H1 (cell line): ENCODE measurements at regions not wholly inside any gene's neighbourhood (a gene's known extent, or its start where the extent isn't known, plus 50 kb on each side); places are given as distances from the start of the nearest gene placed in this dataset.

Experiments used
- CTCF ChIA-PET: fragments of 300-600 bp; sonication (Branson Sonifier 250); formaldehyde crosslinking; loops from one replicate; lab custom pipeline; 2021; ENCODE audit not compliant: partially characterized antibody; lab: Charles Lee
- POLR2A ChIA-PET: fragments of 300-600 bp; sonication (Branson Sonifier 250); formaldehyde crosslinking; loops from one replicate; lab custom pipeline; 2021; ENCODE audit warnings: inconsistent platforms; ENCODE audit not compliant: partially characterized antibody; lab: Charles Lee
- DNase-seq, 2 experiments: peaks; one replicate each; pipeline versions ENCODE4 v3.0.0 to v3.0.0-alpha.2; 2010 to 2022; ENCODE audit warnings: low spot score in 2 of 2, low read depth in 1 of 2, mixed read lengths in 1 of 2
- FAIRE-seq: peaks from 2 replicates; lab custom pipeline; 2011; peaks lifted over from hg19 to GRCh38; lab: Jason Lieb, UNC
- H2AFZ ChIP-seq: 2 replicates; pipeline ENCODE4 v1.8.1; 2012; ENCODE audit warnings: low read length, inconsistent platforms
- H2AK5ac ChIP-seq: 2 replicates; pipeline ENCODE4 v1.6.1; 2013; ENCODE audit warnings: low read depth, low read length
- H2BK120ac ChIP-seq: replicated peaks from 2 replicates; pipeline ENCODE3; 2013; ENCODE audit warnings: low read depth, low read length, inconsistent platforms
- H2BK12ac ChIP-seq: 2 replicates; pipeline ENCODE4 v1.6.1; 2013; ENCODE audit warnings: low read depth, low read length
- H2BK15ac ChIP-seq: 2 replicates; pipeline ENCODE4 v1.6.1; 2013; ENCODE audit warnings: low read length
- H2BK20ac ChIP-seq: 2 replicates; pipeline ENCODE4 v1.6.1; 2013; ENCODE audit warnings: low read length
- H2BK5ac ChIP-seq: 2 replicates; pipeline ENCODE4 v1.6.1; 2013; ENCODE audit warnings: low read depth, low read length
- H3K14ac ChIP-seq: 2 replicates; pipeline ENCODE4 v1.6.1; 2013; ENCODE audit warnings: inconsistent platforms; ENCODE audit not compliant: insufficient read length
- H3K18ac ChIP-seq: 2 replicates; pipeline ENCODE4 v1.6.1; 2013; ENCODE audit warnings: low read length; ENCODE audit errors: extremely low read depth
- H3K23ac ChIP-seq: 2 replicates; pipeline ENCODE4 v1.6.1; 2013; ENCODE audit warnings: inconsistent platforms; ENCODE audit not compliant: insufficient read length
- H3K23me2 ChIP-seq: 2 replicates; pipeline ENCODE4 v1.6.1; 2013; ENCODE audit warnings: low read depth, low read length
- H3K27ac ChIP-seq: 2 replicates; pipeline ENCODE4 v1.6.1; 2011; ENCODE audit warnings: low read depth, low read length, inconsistent platforms
- H3K27me3 ChIP-seq, 4 experiments: replicated peaks in 1 of 4; 1 replicate in 1 of 4; 2 replicates in 3 of 4; pipeline versions ENCODE4 v1.6.1 to v1.8.1; 2011 to 2013; ENCODE audit warnings: low read length in 3 of 4, mild to moderate bottlenecking in 3 of 4, inconsistent platforms in 2 of 4, mixed read lengths in 2 of 4, moderate library complexity in 1 of 4; ENCODE audit not compliant: control insufficient read depth in 3 of 4, insufficient read depth in 3 of 4; ENCODE audit errors: extremely low read depth in 1 of 4
- H3K36me3 ChIP-seq, 4 experiments: 2 replicates each; pipeline versions ENCODE4 v1.6.1 to v1.8.1; 2011 to 2013; ENCODE audit warnings: mild to moderate bottlenecking in 4 of 4, low read length in 3 of 4, moderate library complexity in 2 of 4, control low read depth in 1 of 4, inconsistent platforms in 1 of 4; ENCODE audit not compliant: insufficient read depth in 4 of 4, control insufficient read depth in 2 of 4
- H3K4ac ChIP-seq: replicated peaks from 2 replicates; pipeline ENCODE3; 2013; ENCODE audit warnings: low read length, low read depth, mixed read lengths, inconsistent platforms; ENCODE audit not compliant: insufficient read length
- H3K4me1 ChIP-seq, 4 experiments: replicated peaks in 1 of 4; 1 replicate in 1 of 4; 2 replicates in 3 of 4; pipeline versions ENCODE4 v1.6.1 to v1.8.1; 2011 to 2013; ENCODE audit warnings: low read length in 3 of 4, inconsistent platforms in 2 of 4, mixed read lengths in 1 of 4; ENCODE audit not compliant: insufficient read depth in 4 of 4, control insufficient read depth in 3 of 4
- H3K4me2 ChIP-seq, 2 experiments: 2 replicates each; pipeline versions ENCODE4 v1.6.1 to v1.8.1; 2011 to 2013; ENCODE audit warnings: low read depth in 2 of 2, low read length in 2 of 2, control low read depth in 1 of 2, inconsistent platforms in 1 of 2, mild to moderate bottlenecking in 1 of 2; ENCODE audit not compliant: insufficient read depth in 1 of 2
- H3K4me3 ChIP-seq, 4 experiments: fragments of 200-600, 300-600 bp in 1 of 4; sonication (generic), shearing (Covaris generic), sonication (Bioruptor Twin) in 1 of 4; 2 replicates each; pipeline versions ENCODE4 v1.5.1 to v1.8.1; 2011 to 2016; ENCODE audit warnings: low read length in 4 of 4, low read depth in 3 of 4, control low read depth in 2 of 4, inconsistent platforms in 2 of 4, mild to moderate bottlenecking in 2 of 4, mixed read lengths in 1 of 4, moderate library complexity in 1 of 4; ENCODE audit not compliant: insufficient read depth in 2 of 4; ENCODE audit errors: extremely low read depth in 1 of 4
- H3K56ac ChIP-seq: replicated peaks from 2 replicates; pipeline ENCODE3; 2013; ENCODE audit warnings: low read depth, mild to moderate bottlenecking, mixed read lengths, low read length, inconsistent platforms; ENCODE audit not compliant: insufficient read length
- H3K79me1 ChIP-seq: 2 replicates; pipeline ENCODE4 v1.6.1; 2013; ENCODE audit warnings: low read depth, low read length, control low read depth
- H3K79me2 ChIP-seq, 2 experiments: 2 replicates each; pipeline versions ENCODE4 v1.6.1 to v1.8.1; 2012 to 2013; ENCODE audit warnings: low read length in 2 of 2, mild to moderate bottlenecking in 2 of 2, inconsistent platforms in 1 of 2; ENCODE audit not compliant: insufficient read depth in 2 of 2, control insufficient read depth in 1 of 2
- H3K9ac ChIP-seq, 4 experiments: replicated peaks in 1 of 4; 1 replicate in 1 of 4; 2 replicates in 3 of 4; pipeline versions ENCODE4 v1.6.1 to v1.8.1; 2011 to 2013; ENCODE audit warnings: low read depth in 3 of 4, low read length in 3 of 4, control low read depth in 2 of 4, mild to moderate bottlenecking in 2 of 4, moderate library complexity in 2 of 4, inconsistent platforms in 1 of 4; ENCODE audit errors: extremely low read depth in 1 of 4
- H3K9me3 ChIP-seq, 2 experiments: 2 replicates each; pipeline versions ENCODE4 v1.6.1 to v1.8.1; 2012 to 2013; ENCODE audit warnings: mild to moderate bottlenecking in 2 of 2, moderate library complexity in 2 of 2, control low read depth in 1 of 2, inconsistent platforms in 1 of 2, low read depth in 1 of 2, low read length in 1 of 2, mixed read lengths in 1 of 2; ENCODE audit not compliant: insufficient read depth in 2 of 2
- H4K20me1 ChIP-seq, 2 experiments: replicated peaks in 1 of 2; 2 replicates each; pipeline versions ENCODE3 to v1.8.1; 2011 to 2013; ENCODE audit warnings: inconsistent platforms in 2 of 2, low read length in 2 of 2, mild to moderate bottlenecking in 1 of 2; ENCODE audit not compliant: insufficient read depth in 2 of 2, control insufficient read depth in 1 of 2
- H4K5ac ChIP-seq: 2 replicates; pipeline ENCODE4 v1.6.1; 2013; ENCODE audit warnings: low read length, low read depth, mixed read lengths, inconsistent platforms; ENCODE audit not compliant: insufficient read length
- H4K8ac ChIP-seq: 2 replicates; pipeline ENCODE4 v1.8.0; 2013; ENCODE audit warnings: mild to moderate bottlenecking, moderate library complexity, low read length, inconsistent platforms; ENCODE audit not compliant: insufficient read depth; ENCODE audit errors: extremely low read depth
- H4K91ac ChIP-seq: replicated peaks from 2 replicates; pipeline ENCODE3; 2013; ENCODE audit warnings: low read length, mixed read lengths, inconsistent platforms; ENCODE audit not compliant: insufficient read length
- CEBPB ChIP-seq: IDR thresholded peaks from 2 replicates; pipeline ENCODE4 v1.6.1; 2012; ENCODE audit warnings: low read depth, low read length
- CHD2 ChIP-seq: IDR thresholded peaks from 2 replicates; pipeline ENCODE4 v1.6.1; 2012; ENCODE audit warnings: low read length, improper control_type of control experiment
- CREB1 ChIP-seq: IDR thresholded peaks from 2 replicates; pipeline ENCODE4 v1.6.1; 2012; ENCODE audit warnings: inconsistent platforms
- CTBP2 ChIP-seq: IDR thresholded peaks from 2 replicates; pipeline ENCODE4 v1.7.0; 2011; ENCODE audit warnings: borderline replicate concordance, mild to moderate bottlenecking, moderate library complexity, mixed read lengths, low read length; ENCODE audit not compliant: insufficient read depth, insufficient read length
- JUND ChIP-seq: IDR thresholded peaks from 2 replicates; pipeline ENCODE4 v1.6.1; 2011; ENCODE audit warnings: mild to moderate bottlenecking, improper control_type of control experiment, low read length
- KDM1A ChIP-seq: fragments of 200-600, 300-600 bp; sonication (generic); IDR thresholded peaks from 2 replicates; pipeline ENCODE4 v1.7.1; 2016; ENCODE audit warnings: mild to moderate bottlenecking, low read length, borderline replicate concordance
- KDM4A ChIP-seq: IDR thresholded peaks from one replicate; pipeline ENCODE4 v1.7.1; 2012; ENCODE audit warnings: low read depth, mild to moderate bottlenecking, moderate library complexity, low read length, inconsistent platforms; ENCODE audit not compliant: severe bottlenecking
- RFX5 ChIP-seq: IDR thresholded peaks from 2 replicates; pipeline ENCODE4 v1.6.1; 2011; ENCODE audit warnings: low read depth, low read length, improper control_type of control experiment, borderline replicate concordance
- RXRA ChIP-seq: IDR thresholded peaks from 2 replicates; pipeline ENCODE4 v1.6.1; 2011; ENCODE audit warnings: low read depth, mild to moderate bottlenecking, low read length, moderate library complexity; ENCODE audit not compliant: insufficient read depth
- SAP30 ChIP-seq: fragments of 300-600 bp; sonication (generic); IDR thresholded peaks from 2 replicates; pipeline ENCODE4 v1.7.1; 2012; ENCODE audit warnings: low read length, moderate library complexity, mild to moderate bottlenecking, inconsistent platforms; ENCODE audit not compliant: insufficient read depth, insufficient replicate concordance
- SIRT6 ChIP-seq: IDR thresholded peaks from one replicate; pipeline ENCODE4 v1.7.1; 2012; ENCODE audit warnings: low read length, inconsistent platforms
- SIX5 ChIP-seq: IDR thresholded peaks from 2 replicates; pipeline ENCODE4 v1.6.1; 2011; ENCODE audit warnings: mild to moderate bottlenecking, low read depth, low read length
- SRF ChIP-seq: IDR thresholded peaks from 2 replicates; pipeline ENCODE4 v1.6.1; 2011; ENCODE audit warnings: mild to moderate bottlenecking, low read depth, low read length, moderate library complexity
- TBP ChIP-seq: IDR thresholded peaks from 2 replicates; pipeline ENCODE4 v1.6.1; 2011; ENCODE audit warnings: low read depth, low read length, improper control_type of control experiment
- USF2 ChIP-seq: IDR thresholded peaks from 2 replicates; pipeline ENCODE4 v1.6.1; 2011; ENCODE audit warnings: low read length, improper control_type of control experiment
- WGBS, 2 experiments: shearing (Covaris generic) in 1 of 2; methylation state at CpG; one replicate each; pipeline versions ENCODE4 v1.1.6 to v1.1.7; 2013 to 2015; ENCODE audit warnings: low lambda C conversion rate in 2 of 2, mixed read lengths in 2 of 2, inconsistent platforms in 1 of 2, low coverage in 1 of 2, missing lambda C conversion rate in 1 of 2; ENCODE audit not compliant: insufficient replicate concordance in 2 of 2, insufficient coverage in 1 of 2, insufficient read length in 1 of 2; ENCODE audit errors: extremely low coverage in 1 of 2, missing lambda C conversion rate in 1 of 2; 5-methylcytosine and 5-hydroxymethylcytosine counted together

GRCh38 chr3:64301476-64301875 is 76.2 kb upstream of the PRICKLE2 start:
- Histone ChIP-seq H4K20me1 (no peaks in the 10 kb centered on the region), H3K14ac (no peak overlapping the region), H3K79me2 (no peaks in the 10 kb centered on the region), H3K56ac (no peak overlapping the region), H4K5ac (no peak overlapping the region), H3K36me3 (no peaks in the 10 kb centered on the region; a peak in 1 of 8 replicates), H3K27me3 (no peaks in the 10 kb centered on the region), H3K4ac (no peak overlapping the region), H3K9ac (no peak overlapping the region), H2AK5ac (no peak overlapping the region), H3K4me1 (no peaks in the 10 kb centered on the region), H3K23me2 (no peaks in the 10 kb centered on the region), H2BK15ac (no peak overlapping the region), H2BK5ac (no peak overlapping the region), H3K79me1 (no peaks in the 10 kb centered on the region), H2BK12ac (no peak overlapping the region), H3K9me3 (peaks cover 12 to 13% of the 10 kb centered on the region in 2 experiments; a peak in 3 of 4 replicates), H3K27ac (no peak overlapping the region), H4K8ac (no peak overlapping the region), H4K91ac (no peak overlapping the region), H2AFZ (no peak overlapping the region), H3K18ac (no peak overlapping the region), H3K23ac (no peak overlapping the region), H2BK20ac (no peak overlapping the region), H3K4me2 (no peak overlapping the region), H3K4me3 (no peak overlapping the region), H2BK120ac (no peak overlapping the region)
- DNase-seq, result no peak
- no peak for FAIRE-seq
- 83% methylated on average over 2 of the region's 2 CpGs; no CpG with 5 or more reads in 1 of the 2 experiments for WGBS, 2 experiments
- POLR2A ChIA-PET, result no interaction called here
- CTCF ChIA-PET, result interaction anchor here (0.6 to 1.4 kb wide), 2 partner anchors 76 to 278 kb away, joined by 3 to 5 read pairs; partner anchors contain the start of gene PSMD6
- TF ChIP-seq SIRT6 (no peak), USF2 (no peak), SRF (no peak), KDM4A (no peak), CHD2 (no peak), SIX5 (no peak), RXRA (no peak), RFX5 (no peak), TBP (no peak), KDM1A (no peak), JUND (no peak), CTBP2 (no peak), SAP30 (no peak), CEBPB (no peak), CREB1 (no peak)
